Colonic mucosa (tissue), 4 donors: ENCODE measurements at regions not wholly inside any gene's neighbourhood (a gene's known extent, or its start where the extent isn't known, plus 50 kb on each side); places are given as distances from the start of the nearest gene placed in this dataset.
A peak's percentile ranks its signal among the peaks of the same experiment; 100 is the strongest.

ENCODE experiments used
- DNase-seq: peaks from one replicate; pipeline ENCODE4 v3.0.0-alpha.2; 2020
- H3K27ac ChIP-seq: fragments of 200-600 bp; one replicate; pipeline ENCODE4 v1.8.0; 2021
- H3K27me3 ChIP-seq: fragments of 200-600 bp; one replicate; pipeline ENCODE4 v1.8.0; 2021
- H3K36me3 ChIP-seq: fragments of 200-600 bp; one replicate; pipeline ENCODE4 v1.8.0; 2021
- H3K4me1 ChIP-seq: fragments of 200-600 bp; one replicate; pipeline ENCODE4 v1.8.0; 2021; ENCODE audit warnings: mild to moderate bottlenecking
- H3K4me3 ChIP-seq: fragments of 200-600 bp; one replicate; pipeline ENCODE4 v1.8.0; 2021
- H3K9ac ChIP-seq, 2 donors: one replicate each; pipeline ENCODE4 v1.7.0; 2013; ENCODE audit warnings: control low read depth in 2 of 2, low read depth in 2 of 2, low read length in 2 of 2
- H3K9me3 ChIP-seq: fragments of 200-600 bp; one replicate; pipeline ENCODE4 v1.8.0; 2021
- intact Hi-C: fragments of 100-400 bp; cut with DNase I; formaldehyde crosslinking; loops from one replicate; pipeline ENCODE4 v1.14.1; 2022
- TF ChIP-seq, protein P1 (sequence below): fragments of 200-600 bp; IDR thresholded peaks from one replicate; pipeline ENCODE4 v1.8.0; 2022; ENCODE audit warnings: antibody characterized with exemption, mild to moderate bottlenecking
- donor health status: healthy.
- donor health status: DM: no; HTN: no; CAD: no.
- donor health status: DM: no; HTN: no; CAD: no.

DNA sequence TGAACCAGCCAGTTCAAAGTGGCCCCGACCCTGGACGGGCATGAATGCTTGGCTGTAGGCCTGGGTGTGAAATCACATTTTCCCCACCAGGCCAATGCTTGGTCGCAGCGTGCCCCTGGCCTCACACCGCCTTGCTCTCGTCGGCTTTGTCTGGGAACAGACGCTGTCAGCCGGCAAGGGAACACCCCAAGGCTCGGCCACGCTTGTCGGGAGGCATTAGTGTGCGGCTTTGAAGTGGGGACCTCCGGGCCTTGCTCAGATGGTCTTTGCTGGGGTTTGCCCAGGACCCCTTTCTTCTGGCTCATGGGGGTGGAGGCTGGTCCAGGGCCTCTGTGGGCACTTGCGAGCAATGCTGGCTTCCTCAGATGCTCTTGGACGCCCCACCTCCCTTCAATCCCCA is 79.1 kb downstream of the INHBB start:
- Histone ChIP-seq H3K36me3 (no peaks in the 10 kb centered on the region), H3K4me3 (no peak overlapping the region), H3K27ac (no peak overlapping the region), H3K9ac (no peak overlapping the region), H3K27me3 (no peaks in the 10 kb centered on the region), H3K9me3 (no peaks in the 10 kb centered on the region), H3K4me1 (no peaks in the 10 kb centered on the region)
- TF ChIP-seq, protein P1, sequence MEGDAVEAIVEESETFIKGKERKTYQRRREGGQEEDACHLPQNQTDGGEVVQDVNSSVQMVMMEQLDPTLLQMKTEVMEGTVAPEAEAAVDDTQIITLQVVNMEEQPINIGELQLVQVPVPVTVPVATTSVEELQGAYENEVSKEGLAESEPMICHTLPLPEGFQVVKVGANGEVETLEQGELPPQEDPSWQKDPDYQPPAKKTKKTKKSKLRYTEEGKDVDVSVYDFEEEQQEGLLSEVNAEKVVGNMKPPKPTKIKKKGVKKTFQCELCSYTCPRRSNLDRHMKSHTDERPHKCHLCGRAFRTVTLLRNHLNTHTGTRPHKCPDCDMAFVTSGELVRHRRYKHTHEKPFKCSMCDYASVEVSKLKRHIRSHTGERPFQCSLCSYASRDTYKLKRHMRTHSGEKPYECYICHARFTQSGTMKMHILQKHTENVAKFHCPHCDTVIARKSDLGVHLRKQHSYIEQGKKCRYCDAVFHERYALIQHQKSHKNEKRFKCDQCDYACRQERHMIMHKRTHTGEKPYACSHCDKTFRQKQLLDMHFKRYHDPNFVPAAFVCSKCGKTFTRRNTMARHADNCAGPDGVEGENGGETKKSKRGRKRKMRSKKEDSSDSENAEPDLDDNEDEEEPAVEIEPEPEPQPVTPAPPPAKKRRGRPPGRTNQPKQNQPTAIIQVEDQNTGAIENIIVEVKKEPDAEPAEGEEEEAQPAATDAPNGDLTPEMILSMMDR, result no peak
- intact Hi-C loops, result no loop called here
- DNase-seq, result no peak

DNA sequence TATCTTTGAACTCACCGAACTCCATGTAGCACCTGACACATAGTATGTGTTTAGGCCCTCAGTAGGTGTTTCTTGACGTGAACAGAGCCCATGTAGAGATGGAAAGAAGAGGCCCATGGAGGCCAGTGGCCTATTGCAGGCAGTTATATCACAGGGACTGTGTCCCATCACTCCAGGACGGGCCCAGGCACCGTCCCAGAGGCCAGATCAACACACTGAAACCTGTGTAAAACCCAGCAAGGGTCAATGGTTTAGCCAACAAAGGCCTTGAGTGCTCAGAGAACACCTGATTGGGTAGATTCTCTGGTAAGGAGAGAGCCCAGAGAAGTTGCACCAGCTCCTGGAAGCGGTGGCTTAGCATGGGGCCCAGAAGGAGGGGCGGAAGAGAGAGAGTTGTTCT is 82.8 kb downstream of the INHBB start:
- Histone ChIP-seq H3K9ac (no peak overlapping the region), H3K36me3 (no peaks in the 10 kb centered on the region), H3K9me3 (no peaks in the 10 kb centered on the region), H3K27me3 (no peaks in the 10 kb centered on the region), H3K4me3 (no peak overlapping the region), H3K4me1 (no peaks in the 10 kb centered on the region), H3K27ac (no peak overlapping the region)
- intact Hi-C loops, result no loop called here
- TF ChIP-seq, protein P1, result no peak
- DNase-seq, result peak; percentile 11

DNA sequence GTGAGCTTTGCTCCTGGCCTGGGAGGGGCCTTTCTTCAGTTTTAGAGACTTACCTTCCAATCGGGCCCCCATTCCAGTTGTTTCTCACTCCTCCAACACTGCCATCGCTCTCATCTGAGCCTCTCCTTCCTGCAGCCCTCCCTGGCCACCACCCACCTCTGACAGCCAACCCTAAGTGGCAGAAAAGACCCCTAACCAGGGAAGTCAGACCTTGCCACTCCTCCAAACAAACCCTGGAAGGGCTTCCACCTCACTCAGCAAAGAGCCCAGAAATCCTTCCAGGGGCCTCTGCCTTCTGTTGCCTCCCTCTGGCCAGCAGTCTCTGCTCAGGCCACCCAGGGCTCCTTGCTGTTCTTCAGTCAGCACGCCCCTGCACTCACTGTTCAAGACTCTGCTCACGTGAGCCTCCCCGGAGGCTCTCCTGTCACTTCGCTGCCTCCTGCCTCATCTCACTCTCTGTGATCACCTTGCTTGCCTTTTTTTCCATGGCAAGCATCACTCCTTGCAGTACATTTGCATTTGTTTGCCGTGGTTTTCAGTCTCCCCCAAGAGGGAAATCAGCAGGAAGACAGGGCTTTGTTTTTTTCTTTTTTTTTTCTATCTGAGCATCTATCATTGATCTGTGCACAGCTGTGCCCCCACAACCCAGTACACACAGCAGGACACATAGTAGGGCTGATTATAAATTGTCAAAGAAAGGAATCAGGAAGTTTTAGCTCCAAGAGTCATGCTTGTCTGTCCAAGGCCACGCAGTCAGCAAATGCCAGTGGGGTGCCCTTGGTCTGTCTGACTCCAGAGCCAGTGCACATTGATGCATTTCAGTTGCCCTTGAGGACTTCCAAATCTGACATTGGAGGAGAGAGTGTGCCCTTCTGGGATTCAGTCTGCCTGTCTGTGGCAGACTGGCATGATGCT is 83.9 kb downstream of the INHBB start:
- TF ChIP-seq, protein P1, result no peak
- intact Hi-C loops, result no loop called here
- H3K27ac ChIP-seq, result no peak overlapping the region

DNA sequence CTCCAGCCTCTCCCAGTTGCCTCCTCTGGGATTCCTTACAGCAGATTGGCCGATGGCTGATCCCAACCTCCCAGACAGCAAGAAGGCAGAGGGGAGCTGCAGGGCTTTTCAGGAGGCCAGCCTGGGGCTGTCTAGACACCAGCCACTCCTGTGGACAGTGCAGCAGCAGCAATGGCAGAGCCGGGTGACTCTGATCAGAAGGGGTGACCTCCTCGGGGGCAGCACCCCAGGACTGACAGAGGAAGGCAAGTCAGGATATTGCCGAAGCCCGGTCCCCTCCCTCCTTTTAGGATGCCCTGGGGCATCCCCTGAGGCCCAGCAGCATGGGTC is 84.5 kb downstream of the INHBB start:
- Histone ChIP-seq H3K27ac (no peak overlapping the region), H3K4me3 (no peak overlapping the region), H3K9me3 (no peaks in the 10 kb centered on the region), H3K4me1 (no peaks in the 10 kb centered on the region), H3K36me3 (no peaks in the 10 kb centered on the region), H3K27me3 (no peaks in the 10 kb centered on the region), H3K9ac (no peak overlapping the region)
- DNase-seq, result no peak
- TF ChIP-seq, protein P1, result no peak
- intact Hi-C loops, result no loop called here

More for the DNA sequence above, 83.9 kb downstream of the INHBB start:
- no peaks in the 10 kb centered on the region for H3K36me3 ChIP-seq
- H3K27me3 ChIP-seq, result no peaks in the 10 kb centered on the region
- no peak for DNase-seq
- H3K9me3 ChIP-seq, result no peaks in the 10 kb centered on the region
- H3K4me1 ChIP-seq, result no peaks in the 10 kb centered on the region
- H3K9ac ChIP-seq, result no peak overlapping the region
- no peak overlapping the region for H3K4me3 ChIP-seq

DNA sequence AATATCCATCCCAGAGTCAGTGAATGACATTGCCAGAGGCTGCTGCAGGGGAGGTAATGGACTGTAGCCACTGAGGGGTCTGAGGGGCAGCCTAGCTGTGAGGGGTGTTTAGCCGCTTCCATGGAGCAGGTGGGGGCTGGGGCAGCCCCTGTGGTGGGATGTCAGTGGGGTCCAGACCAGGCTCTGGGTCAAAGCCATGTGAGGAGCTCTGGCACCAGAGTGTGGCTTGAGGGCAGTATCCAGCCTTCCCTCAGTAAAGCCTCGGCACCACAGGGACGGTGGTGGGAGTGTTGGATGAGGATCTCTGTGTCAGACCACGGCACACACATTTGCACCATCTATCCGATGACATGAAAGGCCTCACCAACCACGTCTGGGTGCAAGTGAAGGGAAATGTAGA is 85.0 kb downstream of the INHBB start:
- no peak for DNase-seq

More for the DNA sequence above, 85.0 kb downstream of the INHBB start:
- intact Hi-C loops, result no loop called here
- Histone ChIP-seq H3K9ac (no peak overlapping the region), H3K4me3 (no peak overlapping the region), H3K27me3 (no peaks in the 10 kb centered on the region), H3K9me3 (no peaks in the 10 kb centered on the region), H3K36me3 (no peaks in the 10 kb centered on the region), H3K27ac (no peak overlapping the region), H3K4me1 (no peaks in the 10 kb centered on the region)
- TF ChIP-seq, protein P1, result no peak
